ENCODE measurements at regions not wholly inside any gene's neighbourhood (a gene's known extent, or its start where the extent isn't known, plus 50 kb on each side); places are given as distances from the start of the nearest gene placed in this dataset.

- peak; percentile 19 for DNase-seq
Measured at GRCh38 chr15:77540312-77541060, 92.2 kb downstream of the LINGO1 start.

- peak; percentile 34 for DNase-seq
Measured at GRCh38 chr15:77538793-77539497, 93.8 kb downstream of the LINGO1 start.

- DNase-seq, result peak; percentile 50
Measured at GRCh38 chr15:77538027-77538451, 94.7 kb downstream of the LINGO1 start.

GRCh38 chr15:77537006-77537405 is 95.7 kb downstream of the LINGO1 start:
- DNase-seq, result peak; percentile 15

GRCh38 chr15:77535845-77536244 is 96.9 kb downstream of the LINGO1 start:
- DNase-seq, result peak; percentile 12

Data from left hindlimb (tissue), 1 donor.